Liver (tissue), 8 donors: ENCODE measurements at regions not wholly inside any gene's neighbourhood (a gene's known extent, or its start where the extent isn't known, plus 50 kb on each side); places are given as distances from the start of the nearest gene placed in this dataset.

Experiments used
- DNase-seq: peaks from one replicate; pipeline ENCODE4 v3.0.0-alpha.2; 2017; ENCODE audit warnings: low spot score
- H3K27ac ChIP-seq, 2 donors: one replicate each; pipeline ENCODE4 v1.7.0; 2013; ENCODE audit warnings: inconsistent platforms in 2 of 2, low read length in 2 of 2, control low read depth in 1 of 2, low read depth in 1 of 2, mild to moderate bottlenecking in 1 of 2
- H3K27me3 ChIP-seq, 4 donors: one replicate each; pipeline versions ENCODE4 v1.6.1 to v1.7.0; 2013; ENCODE audit warnings: low read length in 3 of 4, inconsistent platforms in 1 of 4, mild to moderate bottlenecking in 1 of 4, moderate library complexity in 1 of 4; ENCODE audit not compliant: control insufficient read depth in 4 of 4, insufficient read depth in 4 of 4
- H3K36me3 ChIP-seq, 4 donors: one replicate each; pipeline versions ENCODE4 v1.6.1 to v1.7.0; 2013; ENCODE audit warnings: low read length in 3 of 4, mild to moderate bottlenecking in 3 of 4, low read depth in 1 of 4, moderate library complexity in 1 of 4; ENCODE audit not compliant: control insufficient read depth in 4 of 4, insufficient read depth in 3 of 4
- H3K4me1 ChIP-seq, 4 donors: one replicate each; pipeline versions ENCODE4 v1.6.1 to v1.7.0; 2013; ENCODE audit warnings: low read length in 3 of 4, mild to moderate bottlenecking in 3 of 4, moderate library complexity in 1 of 4; ENCODE audit not compliant: control insufficient read depth in 4 of 4, insufficient read depth in 4 of 4
- H3K4me3 ChIP-seq, 3 donors: one replicate each; pipeline versions ENCODE4 v1.6.1 to v1.7.0; 2013; ENCODE audit warnings: low read length in 3 of 3, control low read depth in 1 of 3, low read depth in 1 of 3, mild to moderate bottlenecking in 1 of 3
- H3K9ac ChIP-seq, 2 donors: one replicate each; pipeline ENCODE4 v1.7.0; 2013; ENCODE audit warnings: low read length in 2 of 2, mild to moderate bottlenecking in 2 of 2, moderate library complexity in 2 of 2, control low read depth in 1 of 2, low read depth in 1 of 2
- H3K9me3 ChIP-seq, 4 donors: one replicate each; pipeline versions ENCODE4 v1.6.1 to v1.7.0; 2013; ENCODE audit warnings: low read length in 3 of 4; ENCODE audit not compliant: control insufficient read depth in 4 of 4
- EGR1 ChIP-seq, 2 donors: IDR thresholded peaks; 2 replicates each; pipeline ENCODE4 v1.6.1; 2016 to 2018; ENCODE audit warnings: antibody characterized with exemption in 2 of 2, low read depth in 2 of 2
- FOXA2 ChIP-seq: IDR thresholded peaks from 2 replicates; pipeline ENCODE4 v1.6.1; 2016; ENCODE audit warnings: antibody characterized with exemption
- GABPA ChIP-seq, 2 donors: IDR thresholded peaks in 1 of 2; conservative IDR thresholded peaks in 1 of 2; 2 replicates each; pipeline ENCODE4 v1.6.1; 2016; ENCODE audit warnings: antibody characterized with exemption in 2 of 2, mild to moderate bottlenecking in 1 of 2, moderate library complexity in 1 of 2
- HNF4G ChIP-seq: IDR thresholded peaks from 2 replicates; pipeline ENCODE4 v1.6.1; 2016; ENCODE audit warnings: antibody characterized with exemption
- NR2F2 ChIP-seq: IDR thresholded peaks from 2 replicates; pipeline ENCODE4 v1.6.1; 2016; ENCODE audit warnings: antibody characterized with exemption
- RXRA ChIP-seq, 2 donors: IDR thresholded peaks; 2 replicates each; pipeline ENCODE4 v1.6.1; 2017 to 2018; ENCODE audit warnings: antibody characterized with exemption in 2 of 2, mild to moderate bottlenecking in 1 of 2
- SP1 ChIP-seq: IDR thresholded peaks from 2 replicates; pipeline ENCODE4 v1.6.1; 2018; ENCODE audit warnings: antibody characterized with exemption, mild to moderate bottlenecking
- TAF1 ChIP-seq: conservative IDR thresholded peaks from 2 replicates; pipeline ENCODE4 v1.6.1; 2016; ENCODE audit warnings: antibody characterized with exemption, mild to moderate bottlenecking
- YY1 ChIP-seq: IDR thresholded peaks from 2 replicates; pipeline ENCODE4 v1.6.1; 2016; ENCODE audit warnings: antibody characterized with exemption, mild to moderate bottlenecking
- WGBS: extraction: QIAGEN DNeasy Blood & Tissue Kit; methylation state at CpG from one replicate; pipeline ENCODE4 v1.1.7; 2013; 5-methylcytosine and 5-hydroxymethylcytosine counted together
- TF ChIP-seq, protein P1 (sequence below): IDR thresholded peaks from 2 replicates; pipeline ENCODE4 v1.6.1; 2016; ENCODE audit warnings: antibody characterized with exemption
- TF ChIP-seq, protein P2 (sequence below): IDR thresholded peaks from 2 replicates; pipeline ENCODE4 v1.6.1; 2016; ENCODE audit warnings: antibody characterized with exemption
- TF ChIP-seq, protein P3 (sequence below): IDR thresholded peaks from 2 replicates; pipeline ENCODE4 v1.6.1; 2016; ENCODE audit warnings: antibody characterized with exemption
- TF ChIP-seq, protein P4 (sequence below): fragments of 150-350 bp; IDR thresholded peaks from 2 replicates; pipeline ENCODE4 v1.5.1; 2017; ENCODE audit warnings: improper control_type of control experiment, low read depth, low read length; ENCODE audit not compliant: missing input control
- TF ChIP-seq, protein P5 (sequence below): IDR thresholded peaks from 2 replicates; pipeline ENCODE4 v1.6.1; 2016; ENCODE audit warnings: antibody characterized with exemption, mild to moderate bottlenecking
- donor health status: healthy.
- donor health status: healthy.
- donor health status: healthy.
- donor health status: healthy.
- donor health status: healthy.

DNA sequence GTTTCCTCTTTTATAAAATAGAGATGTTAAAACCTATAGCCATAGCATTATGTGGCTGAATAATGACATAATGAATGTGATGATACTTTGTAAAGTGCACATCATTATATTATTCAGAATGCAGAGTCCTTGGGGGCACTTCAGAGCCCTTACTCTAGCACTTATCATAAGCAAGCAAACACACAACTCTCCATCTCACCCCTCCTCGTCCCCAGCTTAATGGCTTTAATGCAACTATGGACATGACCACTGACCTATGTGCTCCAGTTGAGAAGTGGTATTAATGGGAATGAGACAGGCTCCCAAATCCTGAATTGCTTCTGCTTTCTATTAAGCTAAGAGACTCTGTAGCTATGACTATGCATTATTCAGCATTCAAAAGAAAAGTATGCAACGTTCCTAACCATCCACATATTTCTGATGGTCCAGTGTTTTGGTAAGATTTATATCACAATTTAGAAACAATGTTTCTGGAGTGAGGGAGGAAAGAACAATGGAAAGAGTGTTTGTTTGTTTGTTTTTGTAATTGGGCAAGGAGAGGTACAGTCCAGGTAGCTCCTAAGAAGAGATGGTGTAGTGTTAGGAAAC lies 194.0 kb upstream of the PLXNA2 start (continued):
- TF ChIP-seq, protein P1, sequence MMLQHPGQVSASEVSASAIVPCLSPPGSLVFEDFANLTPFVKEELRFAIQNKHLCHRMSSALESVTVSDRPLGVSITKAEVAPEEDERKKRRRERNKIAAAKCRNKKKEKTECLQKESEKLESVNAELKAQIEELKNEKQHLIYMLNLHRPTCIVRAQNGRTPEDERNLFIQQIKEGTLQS = no peak
- no peak for TF ChIP-seq TAF1
- no peak for TF ChIP-seq HNF4G

DNA sequence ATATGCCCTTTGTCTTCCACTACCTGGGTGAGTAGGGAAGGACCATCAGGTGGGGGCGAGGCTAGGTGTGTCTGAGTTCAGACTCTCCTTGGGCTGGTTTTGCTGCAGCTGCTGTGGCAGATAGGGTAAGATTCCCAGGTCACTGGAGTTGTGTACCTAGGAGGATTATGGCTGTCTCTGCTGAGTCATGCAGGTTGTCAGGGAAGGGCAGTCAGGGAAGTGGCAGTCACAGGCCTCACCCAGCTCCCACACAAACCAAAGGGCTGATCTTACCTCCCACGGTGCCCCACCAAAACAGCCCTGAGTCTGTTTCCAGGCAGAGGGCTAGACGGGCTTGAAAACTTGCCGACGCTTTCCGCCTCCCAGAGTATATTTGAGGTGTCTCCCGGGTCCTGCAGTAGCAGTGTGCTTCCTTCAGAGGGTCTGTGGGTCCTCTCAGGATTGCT lies 201.6 kb upstream of the PLXNA2 start:
- Histone ChIP-seq H3K9ac (no peak overlapping the region), H3K36me3 (no peaks in the 10 kb centered on the region), H3K4me3 (no peak overlapping the region), H3K4me1 (no peaks in the 10 kb centered on the region), H3K27ac (no peak overlapping the region), H3K27me3 (no peaks in the 10 kb centered on the region), H3K9me3 (no peaks in the 10 kb centered on the region)
- DNase-seq = no peak
- WGBS = 81% methylated on average over 7 of the region's 7 CpGs
- no peak for TF ChIP-seq GABPA (IDR thresholded peaks at IDR 0.05 in 1 of 2, conservative IDR thresholded peaks at IDR 0.05 in 1 of 2)
- TF ChIP-seq, protein P2, sequence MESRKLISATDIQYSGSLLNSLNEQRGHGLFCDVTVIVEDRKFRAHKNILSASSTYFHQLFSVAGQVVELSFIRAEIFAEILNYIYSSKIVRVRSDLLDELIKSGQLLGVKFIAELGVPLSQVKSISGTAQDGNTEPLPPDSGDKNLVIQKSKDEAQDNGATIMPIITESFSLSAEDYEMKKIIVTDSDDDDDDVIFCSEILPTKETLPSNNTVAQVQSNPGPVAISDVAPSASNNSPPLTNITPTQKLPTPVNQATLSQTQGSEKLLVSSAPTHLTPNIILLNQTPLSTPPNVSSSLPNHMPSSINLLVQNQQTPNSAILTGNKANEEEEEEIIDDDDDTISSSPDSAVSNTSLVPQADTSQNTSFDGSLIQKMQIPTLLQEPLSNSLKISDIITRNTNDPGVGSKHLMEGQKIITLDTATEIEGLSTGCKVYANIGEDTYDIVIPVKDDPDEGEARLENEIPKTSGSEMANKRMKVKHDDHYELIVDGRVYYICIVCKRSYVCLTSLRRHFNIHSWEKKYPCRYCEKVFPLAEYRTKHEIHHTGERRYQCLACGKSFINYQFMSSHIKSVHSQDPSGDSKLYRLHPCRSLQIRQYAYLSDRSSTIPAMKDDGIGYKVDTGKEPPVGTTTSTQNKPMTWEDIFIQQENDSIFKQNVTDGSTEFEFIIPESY = no peak
- no peak for TF ChIP-seq SP1
- TF ChIP-seq, protein P1 = no peak
- TF ChIP-seq YY1 = no peak
- no peak for TF ChIP-seq TAF1
- TF ChIP-seq NR2F2 = no peak

DNA sequence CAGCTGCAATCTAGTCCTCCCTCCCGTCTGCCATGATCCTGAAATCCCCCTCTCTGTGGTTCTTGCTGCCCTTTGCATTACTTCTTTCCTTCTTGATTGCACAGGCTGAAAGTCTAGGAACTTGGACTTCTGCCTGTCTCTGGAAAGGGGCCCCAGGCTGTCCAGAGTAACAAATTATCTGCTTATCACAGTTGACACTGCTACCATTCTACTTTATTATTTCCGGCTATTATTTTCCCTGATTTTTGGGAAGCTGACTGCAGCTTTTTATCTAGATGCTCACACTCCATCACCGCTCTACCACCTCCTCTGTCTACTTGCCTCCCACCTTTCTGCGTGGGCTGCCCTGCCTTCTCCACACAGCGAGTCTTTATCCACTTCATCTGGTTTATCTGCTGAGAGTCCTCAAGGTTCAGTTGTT lies 202.1 kb upstream of the PLXNA2 start:
- H3K27ac ChIP-seq = no peak overlapping the region

More for the DNA sequence above, 202.1 kb upstream of the PLXNA2 start:
- no peak for DNase-seq
- 76% methylated on average over 5 of the region's 5 CpGs for WGBS
- H3K9ac ChIP-seq = no peak overlapping the region
- H3K4me1 ChIP-seq = no peaks in the 10 kb centered on the region
- H3K36me3 ChIP-seq = no peaks in the 10 kb centered on the region
- no peak for TF ChIP-seq HNF4G
- TF ChIP-seq FOXA2 = no peak
- TF ChIP-seq, protein P2 = no peak
- no peak for TF ChIP-seq GABPA (IDR thresholded peaks at IDR 0.05 in 1 of 2, conservative IDR thresholded peaks at IDR 0.05 in 1 of 2)
- TF ChIP-seq, protein P3, sequence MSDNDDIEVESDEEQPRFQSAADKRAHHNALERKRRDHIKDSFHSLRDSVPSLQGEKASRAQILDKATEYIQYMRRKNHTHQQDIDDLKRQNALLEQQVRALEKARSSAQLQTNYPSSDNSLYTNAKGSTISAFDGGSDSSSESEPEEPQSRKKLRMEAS = no peak
- TF ChIP-seq, protein P4, sequence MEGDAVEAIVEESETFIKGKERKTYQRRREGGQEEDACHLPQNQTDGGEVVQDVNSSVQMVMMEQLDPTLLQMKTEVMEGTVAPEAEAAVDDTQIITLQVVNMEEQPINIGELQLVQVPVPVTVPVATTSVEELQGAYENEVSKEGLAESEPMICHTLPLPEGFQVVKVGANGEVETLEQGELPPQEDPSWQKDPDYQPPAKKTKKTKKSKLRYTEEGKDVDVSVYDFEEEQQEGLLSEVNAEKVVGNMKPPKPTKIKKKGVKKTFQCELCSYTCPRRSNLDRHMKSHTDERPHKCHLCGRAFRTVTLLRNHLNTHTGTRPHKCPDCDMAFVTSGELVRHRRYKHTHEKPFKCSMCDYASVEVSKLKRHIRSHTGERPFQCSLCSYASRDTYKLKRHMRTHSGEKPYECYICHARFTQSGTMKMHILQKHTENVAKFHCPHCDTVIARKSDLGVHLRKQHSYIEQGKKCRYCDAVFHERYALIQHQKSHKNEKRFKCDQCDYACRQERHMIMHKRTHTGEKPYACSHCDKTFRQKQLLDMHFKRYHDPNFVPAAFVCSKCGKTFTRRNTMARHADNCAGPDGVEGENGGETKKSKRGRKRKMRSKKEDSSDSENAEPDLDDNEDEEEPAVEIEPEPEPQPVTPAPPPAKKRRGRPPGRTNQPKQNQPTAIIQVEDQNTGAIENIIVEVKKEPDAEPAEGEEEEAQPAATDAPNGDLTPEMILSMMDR = no peak
- TF ChIP-seq, protein P5, sequence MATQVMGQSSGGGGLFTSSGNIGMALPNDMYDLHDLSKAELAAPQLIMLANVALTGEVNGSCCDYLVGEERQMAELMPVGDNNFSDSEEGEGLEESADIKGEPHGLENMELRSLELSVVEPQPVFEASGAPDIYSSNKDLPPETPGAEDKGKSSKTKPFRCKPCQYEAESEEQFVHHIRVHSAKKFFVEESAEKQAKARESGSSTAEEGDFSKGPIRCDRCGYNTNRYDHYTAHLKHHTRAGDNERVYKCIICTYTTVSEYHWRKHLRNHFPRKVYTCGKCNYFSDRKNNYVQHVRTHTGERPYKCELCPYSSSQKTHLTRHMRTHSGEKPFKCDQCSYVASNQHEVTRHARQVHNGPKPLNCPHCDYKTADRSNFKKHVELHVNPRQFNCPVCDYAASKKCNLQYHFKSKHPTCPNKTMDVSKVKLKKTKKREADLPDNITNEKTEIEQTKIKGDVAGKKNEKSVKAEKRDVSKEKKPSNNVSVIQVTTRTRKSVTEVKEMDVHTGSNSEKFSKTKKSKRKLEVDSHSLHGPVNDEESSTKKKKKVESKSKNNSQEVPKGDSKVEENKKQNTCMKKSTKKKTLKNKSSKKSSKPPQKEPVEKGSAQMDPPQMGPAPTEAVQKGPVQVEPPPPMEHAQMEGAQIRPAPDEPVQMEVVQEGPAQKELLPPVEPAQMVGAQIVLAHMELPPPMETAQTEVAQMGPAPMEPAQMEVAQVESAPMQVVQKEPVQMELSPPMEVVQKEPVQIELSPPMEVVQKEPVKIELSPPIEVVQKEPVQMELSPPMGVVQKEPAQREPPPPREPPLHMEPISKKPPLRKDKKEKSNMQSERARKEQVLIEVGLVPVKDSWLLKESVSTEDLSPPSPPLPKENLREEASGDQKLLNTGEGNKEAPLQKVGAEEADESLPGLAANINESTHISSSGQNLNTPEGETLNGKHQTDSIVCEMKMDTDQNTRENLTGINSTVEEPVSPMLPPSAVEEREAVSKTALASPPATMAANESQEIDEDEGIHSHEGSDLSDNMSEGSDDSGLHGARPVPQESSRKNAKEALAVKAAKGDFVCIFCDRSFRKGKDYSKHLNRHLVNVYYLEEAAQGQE = no peak
- TF ChIP-seq RXRA (IDR thresholded peaks at IDR 0.05) = no peak
- TF ChIP-seq EGR1 (IDR thresholded peaks at IDR 0.05; ENCODE audit: low read depth in 2 of 2) = no peak
- H3K9me3 ChIP-seq = no peaks in the 10 kb centered on the region
- H3K4me3 ChIP-seq = no peak overlapping the region
- H3K27me3 ChIP-seq = no peaks in the 10 kb centered on the region
